ENCODE measurements at regions not wholly inside any gene's neighbourhood (a gene's known extent, or its start where the extent isn't known, plus 50 kb on each side); places are given as distances from the start of the nearest gene placed in this dataset.

GRCh38 chr4:96566755-96567154 lies 726.9 kb downstream of the PDHA2 start:
- H3K36me3 ChIP-seq (ENCODE audit: insufficient read depth, low read length): no peaks in the 10 kb centered on the region
- TF ChIP-seq EZH2 (IDR thresholded peaks at IDR 0.05; ENCODE audit: borderline replicate concordance, low read length) (no peak), CTCF (IDR thresholded peaks at IDR 0.05; ENCODE audit: low read length) (no peak)
- H3K9me2 ChIP-seq (ENCODE audit: low read depth, low read length): no peaks in the 10 kb centered on the region
- no peak overlapping the region for H3K4me3 ChIP-seq (ENCODE audit: low read depth, low read length, poor library complexity, severe bottlenecking)
- no peak overlapping the region for H3K27ac ChIP-seq (ENCODE audit: low read depth, low read length, poor library complexity, severe bottlenecking)
- H4K20me1 ChIP-seq (ENCODE audit: insufficient read depth, low read length): no peaks in the 10 kb centered on the region
- H2AFZ ChIP-seq (ENCODE audit: low read length): no peak overlapping the region
- H3K4me1 ChIP-seq (ENCODE audit: insufficient read depth, low read length, severe bottlenecking): no peaks in the 10 kb centered on the region
- H3K4me2 ChIP-seq (ENCODE audit: low read length): no peak overlapping the region
- H3F3A ChIP-seq (ENCODE audit: insufficient read depth, low read length): no peaks in the 10 kb centered on the region
- H3K27me3 ChIP-seq (ENCODE audit: insufficient read depth, low read length): no peaks in the 10 kb centered on the region
- no peaks in the 10 kb centered on the region for H3K79me2 ChIP-seq (ENCODE audit: insufficient read depth, low read length)
- H3K9ac ChIP-seq (ENCODE audit: low read length): no peak overlapping the region
- H3K9me3 ChIP-seq (ENCODE audit: low read length): no peaks in the 10 kb centered on the region

GRCh38 chr4:96585304-96585703 lies 745.4 kb downstream of the PDHA2 start:
- Histone ChIP-seq H3K9me3 (ENCODE audit: low read length) (no peaks in the 10 kb centered on the region), H3K4me3 (ENCODE audit: low read depth, low read length, poor library complexity, severe bottlenecking) (no peak overlapping the region), H4K20me1 (ENCODE audit: insufficient read depth, low read length) (no peaks in the 10 kb centered on the region), H3K79me2 (ENCODE audit: insufficient read depth, low read length) (no peaks in the 10 kb centered on the region), H3K4me1 (ENCODE audit: insufficient read depth, low read length, severe bottlenecking) (no peaks in the 10 kb centered on the region), H3K27ac (ENCODE audit: low read depth, low read length, poor library complexity, severe bottlenecking) (no peak overlapping the region), H3K27me3 (ENCODE audit: insufficient read depth, low read length) (no peaks in the 10 kb centered on the region), H3F3A (ENCODE audit: insufficient read depth, low read length) (no peaks in the 10 kb centered on the region), H3K36me3 (ENCODE audit: insufficient read depth, low read length) (no peaks in the 10 kb centered on the region), H3K9ac (ENCODE audit: low read length) (no peak overlapping the region), H3K9me2 (ENCODE audit: low read depth, low read length) (no peaks in the 10 kb centered on the region), H3K4me2 (ENCODE audit: low read length) (no peak overlapping the region), H2AFZ (ENCODE audit: low read length) (no peak overlapping the region)
- TF ChIP-seq EZH2 (IDR thresholded peaks at IDR 0.05; ENCODE audit: borderline replicate concordance, low read length) (no peak), CTCF (IDR thresholded peaks at IDR 0.05; ENCODE audit: low read length) (no peak)

- TF ChIP-seq EZH2 (IDR thresholded peaks at IDR 0.05; ENCODE audit: borderline replicate concordance, low read length): no peak
- no peak for TF ChIP-seq CTCF (IDR thresholded peaks at IDR 0.05; ENCODE audit: low read length)
- H3K27me3 ChIP-seq (ENCODE audit: insufficient read depth, low read length): no peaks in the 10 kb centered on the region
- no peaks in the 10 kb centered on the region for H3K9me3 ChIP-seq (ENCODE audit: low read length)
- no peaks in the 10 kb centered on the region for H3K36me3 ChIP-seq (ENCODE audit: insufficient read depth, low read length)
- H3K4me1 ChIP-seq (ENCODE audit: insufficient read depth, low read length, severe bottlenecking): no peaks in the 10 kb centered on the region
- H3K4me2 ChIP-seq (ENCODE audit: low read length): no peak overlapping the region
- no peak overlapping the region for H3K9ac ChIP-seq (ENCODE audit: low read length)
- no peak overlapping the region for H3K27ac ChIP-seq (ENCODE audit: low read depth, low read length, poor library complexity, severe bottlenecking)
- no peak overlapping the region for H3K4me3 ChIP-seq (ENCODE audit: low read depth, low read length, poor library complexity, severe bottlenecking)
- no peak overlapping the region for H2AFZ ChIP-seq (ENCODE audit: low read length)
- no peaks in the 10 kb centered on the region for H3K9me2 ChIP-seq (ENCODE audit: low read depth, low read length)
- H3F3A ChIP-seq (ENCODE audit: insufficient read depth, low read length): no peaks in the 10 kb centered on the region
- H3K79me2 ChIP-seq (ENCODE audit: insufficient read depth, low read length): no peaks in the 10 kb centered on the region
- no peaks in the 10 kb centered on the region for H4K20me1 ChIP-seq (ENCODE audit: insufficient read depth, low read length)
These were observed 753.5 kb downstream of the PDHA2 start for GRCh38 chr4:96593422-96593821.
